Nephron (organoid): ENCODE measurements at regions not wholly inside any gene's neighbourhood (a gene's known extent, or its start where the extent isn't known, plus 50 kb on each side); places are given as distances from the start of the nearest gene placed in this dataset.
A peak's percentile ranks its signal among the peaks of the same experiment; 100 is the strongest.

ENCODE experiments used
- H3K27ac Mint-ChIP-seq, 3 experiments: 2 replicates each; pipeline ENCODE4 v1.8.0; 2020; ENCODE audit warnings: mixed read lengths in 3 of 3, mild to moderate bottlenecking in 2 of 3, moderate library complexity in 1 of 3
- H3K27me3 Mint-ChIP-seq: 2 replicates; pipeline ENCODE4 v1.8.0; 2021; ENCODE audit warnings: low read depth, mild to moderate bottlenecking, moderate library complexity, mixed read lengths
- H3K36me3 Mint-ChIP-seq: 2 replicates; pipeline ENCODE4 v1.8.0; 2020; ENCODE audit warnings: low read depth, mixed read lengths
- H3K4me1 Mint-ChIP-seq: 2 replicates; pipeline ENCODE4 v1.8.0; 2020; ENCODE audit warnings: mixed read lengths
- H3K4me3 Mint-ChIP-seq, 3 experiments: 2 replicates each; pipeline ENCODE4 v1.8.0; 2020; ENCODE audit warnings: mild to moderate bottlenecking in 3 of 3, mixed read lengths in 3 of 3, moderate library complexity in 2 of 3
- H3K9me3 Mint-ChIP-seq: 2 replicates; pipeline ENCODE4 v1.8.0; 2020; ENCODE audit warnings: mixed read lengths
- CTCF ChIP-seq, 3 experiments: fragments of 200-600 bp; sonication (generic); IDR thresholded peaks; one replicate each; pipeline ENCODE4 v1.5.0; 2021; ENCODE audit warnings: antibody characterized with exemption in 3 of 3; ENCODE audit not compliant: unreplicated experiment in 3 of 3

GRCh38 chr3:26050776-26051175, 260.9 kb downstream of the OXSM start:
- H3K27me3 Mint-ChIP-seq, result peaks cover 5% of the 10 kb centered on the region
- no peaks in the 10 kb centered on the region for H3K4me1 Mint-ChIP-seq
- H3K9me3 Mint-ChIP-seq, result no peaks in the 10 kb centered on the region
- no peak overlapping the region for H3K27ac Mint-ChIP-seq
- H3K4me3 Mint-ChIP-seq, result no peak overlapping the region
- no peaks in the 10 kb centered on the region for H3K36me3 Mint-ChIP-seq
- TF ChIP-seq CTCF (IDR thresholded peaks at IDR 0.05; ENCODE audit: unreplicated experiment in 3 of 3), result no peak

GRCh38 chr3:26058901-26059321, 269.0 kb downstream of the OXSM start:
- peak overlapping the region; percentile 81 to 95 (median 83) for H3K27ac Mint-ChIP-seq
- peaks cover 25% of the 10 kb centered on the region for H3K4me1 Mint-ChIP-seq
- H3K27me3 Mint-ChIP-seq, result no peaks in the 10 kb centered on the region
- no peaks in the 10 kb centered on the region for H3K36me3 Mint-ChIP-seq
- no peaks in the 10 kb centered on the region for H3K9me3 Mint-ChIP-seq
- TF ChIP-seq CTCF (IDR thresholded peaks at IDR 0.05; ENCODE audit: unreplicated experiment in 3 of 3), result no peak
- H3K4me3 Mint-ChIP-seq, result no peak overlapping the region

GRCh38 chr3:26061947-26062346, 272.1 kb downstream of the OXSM start:
- peaks cover 25% of the 10 kb centered on the region for H3K4me1 Mint-ChIP-seq
- no peak for TF ChIP-seq CTCF (IDR thresholded peaks at IDR 0.05; ENCODE audit: unreplicated experiment in 3 of 3)
- H3K9me3 Mint-ChIP-seq, result no peaks in the 10 kb centered on the region
- peak overlapping the region in 2 of 3 experiments; percentile 19 to 65 for H3K27ac Mint-ChIP-seq
- H3K27me3 Mint-ChIP-seq, result no peaks in the 10 kb centered on the region
- no peaks in the 10 kb centered on the region for H3K36me3 Mint-ChIP-seq
- H3K4me3 Mint-ChIP-seq, result no peak overlapping the region

- Mint-ChIP-seq H3K27me3 (no peaks in the 10 kb centered on the region), H3K4me3 (no peak overlapping the region), H3K9me3 (no peaks in the 10 kb centered on the region), H3K27ac (no peak overlapping the region), H3K4me1 (peaks cover 14% of the 10 kb centered on the region), H3K36me3 (no peaks in the 10 kb centered on the region)
- no peak for TF ChIP-seq CTCF (IDR thresholded peaks at IDR 0.05; ENCODE audit: unreplicated experiment in 3 of 3)
Observed at GRCh38 chr3:26064297-26064696, 274.4 kb downstream of the OXSM start.

- TF ChIP-seq CTCF (IDR thresholded peaks at IDR 0.05; ENCODE audit: unreplicated experiment in 3 of 3), result no peak
- no peak overlapping the region for H3K27ac Mint-ChIP-seq
- H3K27me3 Mint-ChIP-seq, result no peaks in the 10 kb centered on the region
- H3K9me3 Mint-ChIP-seq, result no peaks in the 10 kb centered on the region
- H3K4me1 Mint-ChIP-seq, result no peaks in the 10 kb centered on the region
- no peaks in the 10 kb centered on the region for H3K36me3 Mint-ChIP-seq
- H3K4me3 Mint-ChIP-seq, result no peak overlapping the region
Observed at GRCh38 chr3:26068890-26069289, 279.0 kb downstream of the OXSM start.

GRCh38 chr3:26070854-26071253, 281.0 kb downstream of the OXSM start:
- H3K4me3 Mint-ChIP-seq, result no peak overlapping the region
- H3K4me1 Mint-ChIP-seq, result no peaks in the 10 kb centered on the region
- no peak for TF ChIP-seq CTCF (IDR thresholded peaks at IDR 0.05; ENCODE audit: unreplicated experiment in 3 of 3)
- peak overlapping the region in 1 of 3 experiments; percentile 41 for H3K27ac Mint-ChIP-seq
- no peaks in the 10 kb centered on the region for H3K36me3 Mint-ChIP-seq
- no peaks in the 10 kb centered on the region for H3K27me3 Mint-ChIP-seq
- H3K9me3 Mint-ChIP-seq, result no peaks in the 10 kb centered on the region
